ENCODE measurements at regions not wholly inside any gene's neighbourhood (a gene's known extent, or its start where the extent isn't known, plus 50 kb on each side); places are given as distances from the start of the nearest gene placed in this dataset.

DNA sequence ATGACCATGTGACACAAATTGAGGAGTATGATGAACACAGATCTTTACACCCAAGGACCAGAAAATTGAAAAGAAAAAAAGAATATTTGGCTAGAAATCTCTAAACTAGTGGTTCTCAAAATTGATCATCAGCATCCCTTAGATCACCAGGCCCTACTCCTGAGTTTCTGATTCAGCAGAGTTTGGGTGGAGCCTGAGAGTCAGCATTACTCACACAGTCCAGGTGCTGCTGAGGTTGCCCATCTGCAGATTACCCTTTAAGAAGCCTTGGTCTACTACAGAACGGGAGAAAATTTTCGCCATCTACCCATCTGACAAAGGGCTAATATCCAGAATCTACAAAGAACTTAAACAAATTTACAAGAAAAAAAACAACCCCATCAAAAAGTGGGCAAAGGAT lies 182.8 kb downstream of the MOSPD2 start:
- Histone ChIP-seq H3K9me3 (no peaks in the 10 kb centered on the region), H3K27ac (no peak overlapping the region), H3K4me1 (no peaks in the 10 kb centered on the region), H3K27me3 (peaks cover 0 to 8% of the 10 kb centered on the region in 2 donors), H3K36me3 (no peaks in the 10 kb centered on the region), H3K4me3 (no peak overlapping the region)
- intact Hi-C loops (cut with DNase I; ENCODE audit: low total_unique reads) = no loop called here
- TF ChIP-seq POLR2AphosphoS5 (IDR thresholded peaks at IDR 0.05) = no peak
- TF ChIP-seq POLR2A (IDR thresholded peaks at IDR 0.05) = no peak
- TF ChIP-seq CTCF (IDR thresholded peaks at IDR 0.05) = no peak
- no peak for DNase-seq (ENCODE audit: low spot score in 2 of 2)

- intact Hi-C loops (cut with DNase I; ENCODE audit: low total_unique reads) = no loop called here
- no peaks in the 10 kb centered on the region for H3K4me1 ChIP-seq
- no peak for DNase-seq (ENCODE audit: low spot score in 2 of 2)
- no peak overlapping the region for H3K27ac ChIP-seq
- TF ChIP-seq POLR2A (IDR thresholded peaks at IDR 0.05) = no peak
- no peak for TF ChIP-seq POLR2AphosphoS5 (IDR thresholded peaks at IDR 0.05)
- TF ChIP-seq CTCF (IDR thresholded peaks at IDR 0.05) = no peak
- H3K9me3 ChIP-seq = peaks cover 0 to 3% of the 10 kb centered on the region in 2 donors
- peaks cover 0 to 8% of the 10 kb centered on the region in 2 donors for H3K27me3 ChIP-seq
- H3K4me3 ChIP-seq = no peak overlapping the region
- no peaks in the 10 kb centered on the region for H3K36me3 ChIP-seq
Observed at GRCh38 chrX:15055146-15055930, 182.1 kb downstream of the MOSPD2 start.

GRCh38 chrX:15050395-15050794 lies 177.2 kb downstream of the MOSPD2 start:
- Histone ChIP-seq H3K27ac (no peak overlapping the region), H3K27me3 (peaks cover 0 to 11% of the 10 kb centered on the region in 2 donors), H3K9me3 (peaks cover 0 to 7% of the 10 kb centered on the region in 2 donors), H3K36me3 (no peaks in the 10 kb centered on the region), H3K4me3 (no peak overlapping the region), H3K4me1 (no peaks in the 10 kb centered on the region)
- intact Hi-C loops (cut with DNase I; ENCODE audit: low total_unique reads) = no loop called here
- no peak for DNase-seq (ENCODE audit: low spot score in 2 of 2)
- no peak for TF ChIP-seq POLR2A (IDR thresholded peaks at IDR 0.05)
- no peak for TF ChIP-seq POLR2AphosphoS5 (IDR thresholded peaks at IDR 0.05)
- no peak for TF ChIP-seq CTCF (IDR thresholded peaks at IDR 0.05)

DNA sequence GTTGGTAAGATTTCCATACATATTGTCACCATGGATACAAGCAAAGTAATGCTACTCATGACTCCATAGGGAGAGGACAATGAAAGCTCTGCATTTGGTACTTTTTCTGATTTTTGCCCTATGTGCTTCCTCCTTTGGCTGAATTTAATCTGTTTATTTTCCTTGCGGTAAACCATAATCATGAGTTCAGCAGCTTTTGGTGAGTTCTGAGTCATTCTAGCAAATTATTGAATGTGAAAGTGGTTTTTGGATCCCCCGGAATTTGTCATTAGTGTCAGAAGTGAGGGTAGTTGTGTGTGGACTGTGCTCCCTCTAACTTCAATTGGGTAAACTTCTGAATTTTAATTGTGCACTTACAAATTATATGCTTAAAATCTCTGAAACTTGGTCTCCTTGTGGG lies 170.3 kb downstream of the MOSPD2 start:
- Histone ChIP-seq H3K36me3 (no peaks in the 10 kb centered on the region), H3K4me3 (no peak overlapping the region), H3K27ac (no peak overlapping the region), H3K9me3 (no peaks in the 10 kb centered on the region), H3K27me3 (peaks cover 0 to 11% of the 10 kb centered on the region in 2 donors), H3K4me1 (no peaks in the 10 kb centered on the region)
- no peak for DNase-seq (ENCODE audit: low spot score in 2 of 2)
- intact Hi-C loops (cut with DNase I; ENCODE audit: low total_unique reads) = no loop called here
- TF ChIP-seq POLR2AphosphoS5 (IDR thresholded peaks at IDR 0.05) = no peak

- intact Hi-C loops (cut with DNase I; ENCODE audit: low total_unique reads) = no loop called here
- no peak for TF ChIP-seq CTCF (IDR thresholded peaks at IDR 0.05)
- TF ChIP-seq POLR2AphosphoS5 (IDR thresholded peaks at IDR 0.05) = no peak
- no peak for TF ChIP-seq POLR2A (IDR thresholded peaks at IDR 0.05)
- no peak for DNase-seq (ENCODE audit: low spot score in 2 of 2)
- Histone ChIP-seq H3K4me3 (no peak overlapping the region), H3K4me1 (no peaks in the 10 kb centered on the region), H3K27me3 (no peaks in the 10 kb centered on the region), H3K36me3 (no peaks in the 10 kb centered on the region), H3K27ac (no peak overlapping the region), H3K9me3 (no peaks in the 10 kb centered on the region)
Observed at GRCh38 chrX:15033917-15034316, 160.7 kb downstream of the MOSPD2 start.

Data from breast epithelium (tissue), 4 donors.